Transverse colon (tissue), 4 donors: ENCODE measurements at regions not wholly inside any gene's neighbourhood (a gene's known extent, or its start where the extent isn't known, plus 50 kb on each side); places are given as distances from the start of the nearest gene placed in this dataset.

Experiments used
- DNase-seq: peaks from one replicate; pipeline ENCODE4 v3.0.0-alpha.2; 2019
- H3K27ac ChIP-seq, 4 donors: fragments of 200-600 bp; sonication (generic); 2 replicates each; pipeline ENCODE4 v1.5.1; 2016 to 2018; ENCODE audit warnings: inconsistent platforms in 4 of 4
- H3K27me3 ChIP-seq: fragments of 200-600 bp; sonication (generic); 2 replicates; pipeline ENCODE4 v1.5.1; 2017; ENCODE audit warnings: inconsistent platforms
- H3K36me3 ChIP-seq, 4 donors: fragments of 200-600 bp; sonication (generic); 2 replicates each; pipeline ENCODE4 v1.5.1; 2017 to 2019; ENCODE audit warnings: inconsistent platforms in 4 of 4
- H3K4me1 ChIP-seq, 4 donors: fragments of 200-600 bp; sonication (generic); 2 replicates each; pipeline ENCODE4 v1.5.1; 2017 to 2020; ENCODE audit warnings: inconsistent platforms in 4 of 4
- H3K4me3 ChIP-seq, 4 donors: fragments of 200-600 bp; sonication (generic); 1 replicate in 1 of 4; 2 replicates in 3 of 4; pipeline versions ENCODE4 v1.5.1 to v1.6.1; 2017 to 2019; ENCODE audit warnings: inconsistent platforms in 4 of 4
- H3K9me3 ChIP-seq, 2 donors: fragments of 200-600 bp; sonication (generic); 2 replicates each; pipeline ENCODE4 v1.5.1; 2017 to 2019; ENCODE audit warnings: inconsistent platforms in 2 of 2
- EP300 ChIP-seq: sonication (generic); formaldehyde crosslinking; IDR thresholded peaks from one replicate; pipeline ENCODE4 v1.6.1; 2017; ENCODE audit warnings: antibody characterized with exemption, low read depth
- POLR2A ChIP-seq: fragments of 450-650 bp; IDR thresholded peaks from one replicate; pipeline ENCODE4 v1.6.1; 2016; ENCODE audit warnings: antibody characterized with exemption, mild to moderate bottlenecking, moderate library complexity
- POLR2AphosphoS5 ChIP-seq, 3 donors: sonication (generic); formaldehyde crosslinking; IDR thresholded peaks; one replicate each; pipeline ENCODE4 v1.6.1; 2016; ENCODE audit warnings: antibody characterized with exemption in 3 of 3
- WGBS, 2 donors: methylation state at CpG; one replicate each; pipeline ENCODE4 v1.1.5; 2018; ENCODE audit warnings: low coverage in 1 of 2; 5-methylcytosine and 5-hydroxymethylcytosine counted together
- in situ Hi-C, 4 donors: fragments of 200-750 bp; cut with MboI; loops; one replicate each; pipeline versions ENCODE4 v1.15.0 to v1.15.1; 2017; ENCODE audit warnings: low sequenced_read_pairs in 3 of 4, low pct_ligation_motif_present in 1 of 4, low pct_unique_long_range_greater_than_20kb in 1 of 4
- intact Hi-C: fragments of 100-400 bp; cut with DNase I; formaldehyde crosslinking; loops from one replicate; pipeline ENCODE4 v1.15.1; 2023; ENCODE audit warnings: low total_unique reads
- TF ChIP-seq, protein P1 (sequence below), 5 experiments: fragments of 200-600 bp in 3 of 5; fragments of 450-650 bp in 2 of 5; sonication (generic) in 3 of 5; IDR thresholded peaks; 1 replicate in 2 of 5; 2 replicates in 3 of 5; pipeline ENCODE4 v1.5.1; 2016 to 2017; ENCODE audit warnings: antibody characterized with exemption in 5 of 5, inconsistent platforms in 3 of 5, mild to moderate bottlenecking in 2 of 5, moderate library complexity in 1 of 5

DNA sequence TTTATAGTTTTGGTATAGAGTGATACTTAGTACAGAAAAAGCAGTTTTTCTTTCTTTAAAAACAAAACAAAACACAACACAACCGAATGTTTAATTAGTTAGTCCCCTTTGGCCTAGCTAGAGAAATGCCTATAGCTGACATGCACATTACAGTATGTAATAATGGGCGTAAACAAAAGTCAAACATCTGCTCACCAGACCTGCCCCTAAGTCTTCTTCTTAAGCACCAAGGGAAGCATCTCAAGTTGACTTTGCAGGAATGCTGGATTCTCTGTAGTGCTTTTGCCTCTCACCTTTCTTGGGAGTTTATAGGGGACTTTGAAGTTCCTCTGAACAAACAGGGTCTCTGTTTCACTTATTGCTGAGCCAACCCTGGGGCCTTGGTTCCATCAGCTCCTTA is 143.7 kb downstream of the TM2D1 start:
- in situ Hi-C loops, result no loop called here
- no peaks in the 10 kb centered on the region for H3K36me3 ChIP-seq

DNA sequence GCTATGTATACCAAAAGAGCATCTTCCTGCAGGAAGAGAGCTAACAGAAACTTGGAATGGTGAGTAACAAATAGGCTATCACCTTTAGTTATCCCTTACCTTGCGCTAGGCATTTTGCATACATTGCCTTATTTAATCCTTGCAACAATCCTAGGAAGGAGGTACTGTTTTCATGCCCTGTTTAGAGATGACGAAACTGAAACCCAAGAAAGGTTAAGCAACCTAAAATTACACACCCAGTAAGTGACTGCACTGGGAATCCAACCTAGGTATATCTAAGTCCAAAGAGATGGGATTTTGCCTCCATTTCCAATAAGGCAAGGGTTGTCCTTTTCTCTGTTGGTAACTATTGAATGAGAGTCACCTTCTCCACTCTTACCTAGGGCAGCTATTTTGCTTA is 144.5 kb downstream of the TM2D1 start:
- Histone ChIP-seq H3K4me3 (no peak overlapping the region), H3K27me3 (no peaks in the 10 kb centered on the region), H3K27ac (no peak overlapping the region), H3K4me1 (no peaks in the 10 kb centered on the region), H3K36me3 (no peaks in the 10 kb centered on the region), H3K9me3 (no peaks in the 10 kb centered on the region)
- in situ Hi-C loops, result no loop called here
- intact Hi-C loops, result no loop called here
- TF ChIP-seq POLR2A (no peak), POLR2AphosphoS5 (IDR thresholded peaks at IDR 0.05) (no peak), EP300 (no peak)
- no peak for DNase-seq
- WGBS, 2 donors, result 95 to 98% methylated on average over 2 of the region's 2 CpGs

More for the DNA sequence above, 143.7 kb downstream of the TM2D1 start:
- H3K4me1 ChIP-seq, result peaks cover 0 to 3% (median 0%) of the 10 kb centered on the region in 4 donors
- no peaks in the 10 kb centered on the region for H3K9me3 ChIP-seq
- no peaks in the 10 kb centered on the region for H3K27me3 ChIP-seq
- TF ChIP-seq POLR2A (no peak), EP300 (no peak), POLR2AphosphoS5 (IDR thresholded peaks at IDR 0.05) (no peak)
- TF ChIP-seq, protein P1, sequence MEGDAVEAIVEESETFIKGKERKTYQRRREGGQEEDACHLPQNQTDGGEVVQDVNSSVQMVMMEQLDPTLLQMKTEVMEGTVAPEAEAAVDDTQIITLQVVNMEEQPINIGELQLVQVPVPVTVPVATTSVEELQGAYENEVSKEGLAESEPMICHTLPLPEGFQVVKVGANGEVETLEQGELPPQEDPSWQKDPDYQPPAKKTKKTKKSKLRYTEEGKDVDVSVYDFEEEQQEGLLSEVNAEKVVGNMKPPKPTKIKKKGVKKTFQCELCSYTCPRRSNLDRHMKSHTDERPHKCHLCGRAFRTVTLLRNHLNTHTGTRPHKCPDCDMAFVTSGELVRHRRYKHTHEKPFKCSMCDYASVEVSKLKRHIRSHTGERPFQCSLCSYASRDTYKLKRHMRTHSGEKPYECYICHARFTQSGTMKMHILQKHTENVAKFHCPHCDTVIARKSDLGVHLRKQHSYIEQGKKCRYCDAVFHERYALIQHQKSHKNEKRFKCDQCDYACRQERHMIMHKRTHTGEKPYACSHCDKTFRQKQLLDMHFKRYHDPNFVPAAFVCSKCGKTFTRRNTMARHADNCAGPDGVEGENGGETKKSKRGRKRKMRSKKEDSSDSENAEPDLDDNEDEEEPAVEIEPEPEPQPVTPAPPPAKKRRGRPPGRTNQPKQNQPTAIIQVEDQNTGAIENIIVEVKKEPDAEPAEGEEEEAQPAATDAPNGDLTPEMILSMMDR (IDR thresholded peaks at IDR 0.05), result no peak
- DNase-seq, result no peak
- intact Hi-C loops, result no loop called here
- WGBS, 2 donors, result 74 to 89% methylated on average over 2 of the region's 2 CpGs
- H3K27ac ChIP-seq, result no peak overlapping the region
- no peak overlapping the region for H3K4me3 ChIP-seq

DNA sequence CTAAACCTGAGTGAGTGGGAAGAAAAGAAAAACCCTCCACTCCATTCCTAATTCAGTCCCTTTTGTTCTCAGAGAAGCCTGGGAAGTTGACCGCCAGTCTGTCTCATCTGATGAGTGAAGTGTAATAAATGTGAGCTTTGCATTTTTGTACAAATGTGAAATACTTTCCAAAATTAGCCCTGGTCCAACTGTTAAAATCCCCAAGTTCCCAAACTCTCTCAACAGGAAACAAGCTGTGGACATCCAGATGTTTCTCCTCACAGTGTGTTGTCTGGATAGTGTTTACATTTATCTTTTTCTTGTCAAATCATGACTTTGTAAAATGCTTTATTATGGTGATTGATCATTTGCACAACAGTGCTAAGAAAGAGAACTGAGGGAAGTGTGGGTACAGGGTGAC is 145.1 kb downstream of the TM2D1 start:
- Histone ChIP-seq H3K36me3 (no peaks in the 10 kb centered on the region), H3K4me3 (no peak overlapping the region), H3K27ac (no peak overlapping the region), H3K27me3 (no peaks in the 10 kb centered on the region), H3K9me3 (no peaks in the 10 kb centered on the region), H3K4me1 (no peaks in the 10 kb centered on the region)
- DNase-seq, result no peak
- in situ Hi-C loops (no loop called here), intact Hi-C loops (no loop called here)
- TF ChIP-seq EP300 (no peak), POLR2A (no peak), POLR2AphosphoS5 (IDR thresholded peaks at IDR 0.05) (peak in 1 of 3 donors; percentile 27)
- TF ChIP-seq, protein P1 (IDR thresholded peaks at IDR 0.05), result no peak
- WGBS, 2 donors, result 88% methylated on average over 1 of the region's 1 CpG; no CpG with 5 or more reads in 1 of the 2 donors

DNA sequence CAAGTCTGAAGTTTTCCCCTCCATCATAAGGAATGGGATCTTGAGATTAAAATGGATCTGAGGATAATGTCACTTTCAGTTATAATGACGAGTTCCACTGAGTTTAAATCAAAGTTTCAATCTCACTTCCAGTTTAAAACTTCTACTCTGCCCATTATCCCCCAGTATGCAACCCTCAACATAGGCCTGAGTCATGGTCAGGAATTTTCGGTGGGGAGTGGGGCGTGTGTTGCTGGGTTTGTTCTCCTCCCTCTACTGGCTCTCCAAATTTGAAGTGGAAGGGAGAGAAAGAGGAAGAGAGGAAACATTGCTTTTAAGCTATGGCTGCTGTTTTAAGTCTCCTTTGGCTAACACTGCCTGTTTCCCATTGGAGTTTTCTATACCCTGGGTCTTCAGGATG is 152.9 kb downstream of the TM2D1 start:
- Histone ChIP-seq H3K9me3 (no peaks in the 10 kb centered on the region), H3K36me3 (no peaks in the 10 kb centered on the region), H3K27ac (no peak overlapping the region), H3K4me1 (no peaks in the 10 kb centered on the region), H3K27me3 (no peaks in the 10 kb centered on the region), H3K4me3 (no peak overlapping the region)
- intact Hi-C loops (no loop called here), in situ Hi-C loops (no loop called here)
- TF ChIP-seq, protein P1 (IDR thresholded peaks at IDR 0.05), result no peak
- TF ChIP-seq EP300, result no peak
- no peak for TF ChIP-seq POLR2A
- DNase-seq, result no peak
- 50 to 90% methylated on average over 1 to 3 of the region's 3 CpGs for WGBS, 2 donors

DNA sequence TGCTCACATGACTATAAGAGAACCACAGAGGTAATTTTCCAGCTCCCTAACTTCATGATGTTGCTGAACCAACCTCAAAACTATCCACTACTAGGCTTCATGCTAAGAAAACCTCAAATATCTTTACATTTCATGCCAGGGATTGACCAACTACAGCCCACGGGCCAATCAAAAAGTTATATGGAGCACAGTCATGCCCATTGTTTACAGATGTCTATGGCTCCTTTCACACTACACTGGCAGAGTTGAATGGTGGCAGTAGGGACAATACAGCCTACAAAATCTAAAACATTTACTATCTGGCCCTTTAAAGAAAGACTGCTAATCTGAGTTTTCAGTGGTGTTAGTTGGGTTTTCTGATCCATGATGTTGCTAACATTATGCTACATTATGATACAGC is 154.8 kb downstream of the TM2D1 start:
- intact Hi-C loops, result no loop called here

More for the DNA sequence above, 154.8 kb downstream of the TM2D1 start:
- Histone ChIP-seq H3K27ac (no peak overlapping the region), H3K36me3 (no peaks in the 10 kb centered on the region), H3K27me3 (no peaks in the 10 kb centered on the region), H3K9me3 (peaks cover 14 to 16% of the 10 kb centered on the region in 2 donors), H3K4me3 (no peak overlapping the region), H3K4me1 (no peaks in the 10 kb centered on the region)
- TF ChIP-seq POLR2AphosphoS5 (IDR thresholded peaks at IDR 0.05), result no peak
- TF ChIP-seq POLR2A, result no peak
- no peak for TF ChIP-seq EP300
- TF ChIP-seq, protein P1 (IDR thresholded peaks at IDR 0.05), result no peak
- DNase-seq, result no peak
- WGBS, 2 donors, result 68% methylated on average over 1 of the region's 1 CpG; no CpG with 5 or more reads in 1 of the 2 donors
- in situ Hi-C loops, result no loop called here
